NCI-H446 treated with DMSO at 0.1 percent for 48 hours (cell line): ENCODE measurements at regions not wholly inside any gene's neighbourhood (a gene's known extent, or its start where the extent isn't known, plus 50 kb on each side); places are given as distances from the start of the nearest gene placed in this dataset.
A peak's percentile ranks its signal among the peaks of the same experiment; 100 is the strongest.
"Not testable (repeated sequence)": the region's sequence is repeated elsewhere in the genome, so short reads cannot be mapped to it uniquely, and the experiment has no call there.

Experiments
- DNase-seq: peaks from one replicate; lab custom pipeline; 2025; lab: John Stamatoyannopoulos, UW

DNA sequence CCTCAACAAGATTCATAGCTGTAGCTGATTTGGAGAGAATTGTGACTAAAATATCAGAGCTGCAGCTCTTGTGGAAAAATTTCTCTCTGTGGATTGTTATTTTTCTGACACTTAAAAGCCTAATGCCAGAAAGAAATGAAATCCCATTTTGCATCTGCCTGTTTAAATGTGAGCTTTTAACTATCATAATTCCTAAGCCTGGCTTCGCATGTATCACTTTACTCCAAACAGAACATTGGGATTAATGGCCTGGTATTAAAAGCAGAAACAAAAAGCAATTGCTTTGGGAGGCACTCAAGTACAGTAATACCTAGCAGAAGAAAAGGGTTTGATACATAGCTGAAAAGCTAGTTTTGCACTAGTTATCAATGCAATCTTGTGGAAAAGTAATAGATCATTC is 164.2 kb upstream of the FSHR start:
- no peak for DNase-seq

- no peak for DNase-seq
Measured at GRCh38 chr2:49309461-49309860, 155.1 kb upstream of the FSHR start.

DNA sequence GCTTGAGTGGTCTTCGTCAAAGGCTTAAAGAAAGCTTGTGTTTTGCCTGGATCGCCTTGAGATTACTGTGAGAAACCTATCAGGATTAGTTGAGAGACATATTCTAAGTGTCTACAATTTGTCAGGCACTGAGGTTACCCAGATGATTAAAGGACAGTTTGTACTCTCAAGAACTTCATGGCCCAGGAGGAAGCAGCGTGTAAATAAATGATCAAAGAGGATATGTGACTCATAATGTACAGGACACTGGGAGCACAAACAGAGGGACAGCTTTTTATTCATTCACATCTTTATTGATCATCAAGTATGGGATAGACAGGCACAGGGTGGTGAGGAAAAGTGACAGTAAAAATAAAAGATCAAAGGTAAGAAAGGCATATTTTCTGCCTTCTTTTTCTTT is 152.6 kb upstream of the FSHR start:
- DNase-seq = no peak

- not testable (repeated sequence) for DNase-seq
Measured at GRCh38 chr2:49298693-49299092, 144.4 kb upstream of the FSHR start.

DNA sequence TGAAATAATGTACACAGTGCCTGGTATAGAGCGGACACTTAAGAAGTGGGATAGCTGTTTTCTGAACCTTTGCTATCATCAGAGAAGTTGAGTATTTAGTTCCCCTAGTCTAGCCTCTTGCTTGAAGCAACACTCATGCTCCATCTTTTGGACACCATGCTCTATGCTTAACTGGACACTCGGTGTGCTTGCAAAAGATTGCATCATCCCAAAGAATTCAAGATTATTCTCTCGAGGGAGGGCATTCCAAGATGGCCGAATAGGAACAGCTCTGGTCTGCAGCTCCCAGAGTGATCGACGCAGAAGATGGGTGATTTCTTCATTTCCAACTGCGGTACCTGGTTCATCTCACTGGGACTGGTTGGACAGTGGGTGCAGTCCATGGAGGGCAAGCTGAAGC is 143.9 kb upstream of the FSHR start:
- DNase-seq = no peak

DNA sequence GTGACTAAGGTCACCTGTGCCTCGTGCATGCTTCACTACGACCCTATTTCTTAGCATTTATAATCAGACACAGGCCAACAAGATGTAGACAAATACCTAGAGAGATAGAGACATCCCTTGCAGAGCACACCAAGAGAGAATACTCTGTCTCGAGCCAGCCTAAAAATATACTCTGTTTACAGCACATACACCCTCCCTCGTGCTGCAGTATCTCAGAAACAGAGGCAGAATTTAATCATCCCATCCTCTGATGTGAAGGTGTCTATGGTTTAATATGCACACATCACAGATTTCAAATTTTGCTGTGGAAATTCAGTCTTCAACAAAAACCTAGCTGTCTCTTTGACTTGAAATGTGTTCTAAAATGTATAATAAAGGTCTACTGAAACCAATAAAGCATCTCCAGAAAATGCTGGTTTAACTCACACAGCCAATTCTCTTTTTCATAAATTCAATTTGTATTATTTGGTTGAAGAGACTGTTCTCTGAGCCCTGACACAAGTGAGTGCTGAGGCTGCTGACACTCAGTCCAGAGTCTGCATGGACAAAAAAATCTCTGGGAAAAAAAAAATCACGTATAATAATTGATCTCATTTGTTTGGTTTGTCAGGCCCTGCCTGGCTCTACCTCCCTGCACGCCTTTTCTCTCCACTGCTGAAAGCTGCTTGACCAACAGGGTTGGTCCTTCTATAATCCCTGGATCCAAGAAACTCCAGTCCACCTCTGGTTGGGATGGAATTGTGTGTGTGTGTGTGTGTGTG is 142.0 kb upstream of the FSHR start:
- DNase-seq = no peak

- DNase-seq = no peak
Measured at GRCh38 chr2:49294225-49294624, 139.9 kb upstream of the FSHR start.

- no peak for DNase-seq
Measured at GRCh38 chr2:49291619-49292018, 137.3 kb upstream of the FSHR start.

DNA sequence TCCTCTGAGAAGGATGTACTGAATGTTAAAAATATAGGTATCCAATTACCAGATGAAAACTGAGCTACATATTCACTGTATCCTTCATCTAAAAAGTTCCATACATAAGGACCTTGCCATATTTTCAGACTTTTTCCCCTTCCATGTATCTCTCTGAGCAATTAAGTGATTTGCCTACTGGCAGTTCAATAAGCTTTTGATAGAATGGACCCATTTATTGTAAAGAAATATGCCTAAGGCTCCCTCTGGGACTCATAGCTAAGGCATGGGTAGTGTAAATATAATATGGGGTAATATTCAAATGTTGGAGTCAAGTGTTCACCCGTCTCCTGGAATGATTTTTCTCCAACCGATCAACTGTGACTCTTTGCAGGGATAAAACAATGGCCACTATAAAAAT is 135.4 kb upstream of the FSHR start:
- DNase-seq = no peak

GRCh38 chr2:49288902-49289700 is 134.8 kb upstream of the FSHR start:
- no peak for DNase-seq

GRCh38 chr2:49288113-49288705 is 133.9 kb upstream of the FSHR start:
- peak; percentile 26 for DNase-seq

- no peak for DNase-seq
Measured at GRCh38 chr2:49286726-49287125, 132.4 kb upstream of the FSHR start.

- no peak for DNase-seq
Measured at GRCh38 chr2:49286045-49286444, 131.7 kb upstream of the FSHR start.

GRCh38 chr2:49278561-49278960 is 124.2 kb upstream of the FSHR start:
- DNase-seq = no peak

GRCh38 chr2:49278141-49278540 is 123.8 kb upstream of the FSHR start:
- DNase-seq = no peak

- peak; percentile 55 for DNase-seq
Measured at GRCh38 chr2:49271060-49271606, 116.8 kb upstream of the FSHR start.

GRCh38 chr2:49270091-49270490 is 115.8 kb upstream of the FSHR start:
- DNase-seq = no peak

DNA sequence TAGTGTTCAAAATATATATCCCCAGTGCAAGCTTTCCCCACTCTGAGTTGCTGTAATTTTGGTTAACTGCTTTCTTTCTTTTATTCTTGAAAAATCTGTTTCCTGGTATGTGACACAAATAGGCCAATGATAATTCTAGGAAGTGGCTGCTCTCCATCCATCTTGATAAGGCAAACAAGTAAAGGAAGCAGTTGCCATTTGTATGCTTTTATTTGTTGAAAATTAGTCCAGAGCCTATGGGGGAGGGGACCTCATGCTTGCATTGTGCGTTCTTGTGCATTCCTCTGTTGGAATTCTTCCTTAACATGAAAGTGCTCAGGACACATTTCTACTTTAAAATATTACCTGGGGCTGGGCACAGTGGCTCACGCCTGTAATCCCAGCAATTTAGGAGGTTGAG is 111.2 kb upstream of the FSHR start:
- no peak for DNase-seq

- DNase-seq = no peak
Measured at GRCh38 chr2:49262801-49263560, 108.7 kb upstream of the FSHR start.

DNA sequence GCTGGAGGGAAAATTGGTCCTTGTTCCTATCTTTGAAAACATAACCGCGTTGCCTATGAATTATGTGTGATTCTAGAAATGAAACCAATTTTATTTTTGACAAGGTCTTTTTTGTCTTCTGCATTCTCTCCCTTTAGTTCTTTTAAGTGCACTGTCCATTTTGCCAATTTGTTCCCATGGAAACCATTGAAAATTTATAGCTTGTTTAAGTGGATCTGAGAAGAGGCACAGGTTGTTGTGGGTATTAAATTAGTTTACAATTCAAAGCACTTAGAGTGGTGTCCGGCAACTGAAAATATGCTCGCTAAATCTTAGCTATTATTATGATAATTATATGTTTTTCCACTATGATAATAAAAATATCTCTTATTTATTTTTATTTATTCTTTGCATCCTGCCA is 107.5 kb upstream of the FSHR start:
- no peak for DNase-seq

- no peak for DNase-seq
Measured at GRCh38 chr2:49260979-49261538, 106.7 kb upstream of the FSHR start.

DNA sequence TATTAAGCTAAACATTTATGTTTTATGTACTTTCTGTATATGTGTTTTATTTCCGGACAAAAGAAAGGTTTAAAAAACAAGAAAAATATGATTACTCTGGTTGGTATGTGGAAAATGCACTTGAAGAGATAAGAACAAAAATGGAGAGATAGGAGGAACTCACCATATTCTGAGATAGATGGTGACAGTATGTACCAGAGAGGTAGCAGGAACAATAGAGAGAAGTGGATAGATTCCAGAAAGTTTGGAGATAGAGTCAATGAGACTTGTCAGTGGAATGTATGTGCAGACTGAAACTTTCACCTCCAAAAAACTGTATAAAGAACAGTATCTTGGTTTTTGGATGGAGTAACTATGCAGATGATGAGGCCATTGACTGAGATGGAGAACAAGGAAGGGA is 105.6 kb upstream of the FSHR start:
- DNase-seq = no peak
